Activated CD4-positive, alpha-beta T cell treated with anti-CD3 and anti-CD28 coated beads, Interleukin-2, amount 10 ng/mL, durations not matched to agents 7 days and 5 days (primary cell): ENCODE measurements at regions not wholly inside any gene's neighbourhood (a gene's known extent, or its start where the extent isn't known, plus 50 kb on each side); places are given as distances from the start of the nearest gene placed in this dataset.
"Not testable (repeated sequence)": the region's sequence is repeated elsewhere in the genome, so short reads cannot be mapped to it uniquely, and the experiment has no call there.

Experiments
- CTCF ChIA-PET: fragments of 350-600 bp; sonication (Branson Sonifier 250); formaldehyde crosslinking; loops from one replicate; lab custom pipeline; 2021; ENCODE audit warnings: antibody characterized with exemption; lab: Charles Lee
- POLR2A ChIA-PET: fragments of 350-600 bp; sonication (Branson Sonifier 250); formaldehyde crosslinking; loops from one replicate; lab custom pipeline; 2021; ENCODE audit warnings: antibody characterized with exemption; lab: Charles Lee
- DNase-seq: peaks from one replicate; pipeline ENCODE4 v3.0.0-alpha.2; 2020
- H3K27ac Mint-ChIP-seq: one replicate; pipeline ENCODE4 v1.8.0; 2021; ENCODE audit warnings: mild to moderate bottlenecking, moderate library complexity, mixed read lengths
- H3K27me3 Mint-ChIP-seq: one replicate; pipeline ENCODE4 v1.8.0; 2021; ENCODE audit warnings: mixed read lengths
- H3K36me3 Mint-ChIP-seq: one replicate; pipeline ENCODE4 v1.8.0; 2021; ENCODE audit warnings: low read depth, mixed read lengths
- H3K4me1 Mint-ChIP-seq: one replicate; pipeline ENCODE4 v1.8.0; 2021; ENCODE audit warnings: mixed read lengths
- H3K4me3 Mint-ChIP-seq: one replicate; pipeline ENCODE4 v1.8.0; 2021; ENCODE audit warnings: mild to moderate bottlenecking, moderate library complexity, mixed read lengths
- H3K9me3 Mint-ChIP-seq: one replicate; pipeline ENCODE4 v1.8.0; 2021; ENCODE audit warnings: mixed read lengths

DNA sequence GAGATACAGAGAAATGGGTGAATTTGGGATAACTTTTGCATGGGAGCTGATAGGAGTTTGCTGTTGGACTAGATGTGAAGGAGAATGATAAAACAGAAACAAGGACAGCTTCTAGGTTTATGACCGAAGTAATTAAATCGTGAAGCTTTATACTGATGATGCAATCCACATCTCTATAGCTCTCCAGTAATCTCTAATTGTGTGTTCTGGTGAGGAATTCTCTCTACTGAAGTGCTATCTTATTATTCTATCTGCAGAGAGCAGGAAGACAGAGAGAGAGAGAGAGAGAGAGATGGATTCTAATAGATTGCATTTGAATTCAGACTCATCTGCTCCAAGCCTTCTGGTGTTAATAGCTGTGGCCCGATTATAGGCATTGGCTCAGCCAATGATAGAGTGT is 113.5 kb upstream of the FRMD4B start:
- no peak for DNase-seq
- CTCF ChIA-PET, result interaction anchor here (0.7 kb wide), 1 partner anchor 15 kb away, joined by 3 read pairs; no protein-coding TSS in a partner anchor
- Mint-ChIP-seq H3K36me3 (no peaks in the 10 kb centered on the region), H3K4me1 (no peaks in the 10 kb centered on the region), H3K27me3 (no peaks in the 10 kb centered on the region), H3K4me3 (no peak overlapping the region), H3K9me3 (no peaks in the 10 kb centered on the region), H3K27ac (no peak overlapping the region)
- POLR2A ChIA-PET, result no interaction called here

DNA sequence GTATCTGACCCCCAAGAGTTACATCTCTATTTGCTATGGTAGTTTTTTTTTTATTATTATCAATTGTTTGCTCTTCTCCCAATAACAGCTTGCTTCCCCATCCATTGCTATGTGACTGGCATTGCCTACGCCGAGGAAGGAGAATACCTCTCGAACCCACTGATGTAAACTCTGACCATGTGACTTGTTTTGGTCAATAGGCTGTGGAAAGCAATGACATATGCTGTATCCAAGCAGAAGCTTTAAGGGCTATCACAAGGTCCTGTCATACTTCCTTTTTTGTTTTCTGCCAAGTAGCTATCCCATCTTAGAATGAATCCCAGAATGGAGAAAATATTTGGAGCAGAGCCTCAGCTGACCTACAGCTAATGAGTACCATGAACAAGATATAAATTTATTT is 111.0 kb upstream of the FRMD4B start:
- H3K4me3 Mint-ChIP-seq, result no peak overlapping the region
- H3K27ac Mint-ChIP-seq, result no peak overlapping the region
- peaks cover 2% of the 10 kb centered on the region for H3K27me3 Mint-ChIP-seq
- ChIA-PET CTCF (no interaction called here), POLR2A (no interaction called here)
- H3K4me1 Mint-ChIP-seq, result no peaks in the 10 kb centered on the region
- no peaks in the 10 kb centered on the region for H3K9me3 Mint-ChIP-seq
- H3K36me3 Mint-ChIP-seq, result no peaks in the 10 kb centered on the region
- DNase-seq, result no peak

DNA sequence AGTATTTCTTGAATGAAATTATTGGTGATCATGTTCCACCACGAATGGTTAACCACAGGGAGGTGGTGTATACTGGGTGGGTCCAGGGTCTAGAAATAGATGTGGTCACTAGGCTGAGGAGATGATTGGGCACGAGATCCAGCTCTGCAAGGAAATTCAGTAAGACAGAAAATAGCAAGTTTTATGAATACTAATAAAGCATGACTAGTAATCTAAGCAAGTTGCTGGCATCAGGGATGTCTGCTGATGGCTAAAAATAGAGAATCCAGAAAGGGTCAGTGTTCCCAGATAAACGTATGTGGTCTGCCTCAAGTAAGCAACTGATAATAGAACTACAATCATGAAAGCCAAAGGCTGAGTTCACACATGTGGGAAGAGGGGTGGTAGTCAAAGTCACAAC is 108.3 kb upstream of the FRMD4B start:
- Mint-ChIP-seq H3K27ac (no peak overlapping the region), H3K4me1 (no peaks in the 10 kb centered on the region), H3K36me3 (no peaks in the 10 kb centered on the region), H3K27me3 (peaks cover 9% of the 10 kb centered on the region), H3K9me3 (no peaks in the 10 kb centered on the region), H3K4me3 (no peak overlapping the region)
- no peak for DNase-seq
- ChIA-PET POLR2A (no interaction called here), CTCF (no interaction called here)

DNA sequence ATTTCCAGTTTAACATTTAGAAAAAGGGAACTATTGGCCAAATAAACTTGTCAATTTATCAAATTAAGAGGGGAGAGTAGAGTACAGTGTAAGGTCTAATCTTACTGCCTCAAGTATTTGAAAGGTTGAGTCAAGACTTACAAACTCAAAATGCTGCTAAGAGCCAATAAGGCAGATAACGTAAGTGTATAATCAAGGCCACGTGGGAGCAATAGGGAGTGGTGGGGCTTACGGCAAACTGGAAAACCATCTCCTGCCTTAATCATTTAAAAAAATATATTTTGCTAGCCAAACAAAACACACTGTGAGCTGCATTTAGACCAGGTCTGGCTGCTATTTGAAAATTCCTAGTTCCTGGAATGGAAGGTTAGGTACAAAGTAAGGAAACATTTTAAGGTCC is 107.3 kb upstream of the FRMD4B start:
- DNase-seq, result no peak
- ChIA-PET CTCF (no interaction called here), POLR2A (no interaction called here)
- Mint-ChIP-seq H3K9me3 (no peaks in the 10 kb centered on the region), H3K4me3 (no peak overlapping the region), H3K36me3 (no peaks in the 10 kb centered on the region), H3K27me3 (peaks cover 9% of the 10 kb centered on the region), H3K27ac (no peak overlapping the region), H3K4me1 (no peaks in the 10 kb centered on the region)

DNA sequence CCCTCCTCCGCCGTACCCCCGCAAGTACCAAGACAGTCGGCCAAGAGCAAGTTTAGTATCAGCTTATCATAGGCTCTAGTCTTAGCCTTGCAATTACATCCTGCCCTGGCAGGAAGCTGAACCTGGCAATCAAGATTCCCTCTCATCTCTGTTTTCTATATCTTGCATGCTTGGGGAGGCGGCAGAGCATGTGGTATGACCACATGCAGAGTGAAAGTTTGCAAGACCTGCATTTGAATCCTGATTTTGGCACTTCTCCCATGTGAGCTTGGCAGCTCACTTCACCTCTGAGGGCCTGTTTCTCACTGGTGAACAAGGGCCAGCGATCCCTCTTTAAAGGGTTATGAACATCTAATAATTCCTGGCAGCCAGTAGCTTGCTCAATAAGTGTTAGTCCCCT is 106.1 kb upstream of the FRMD4B start:
- H3K27ac Mint-ChIP-seq, result no peak overlapping the region
- no peaks in the 10 kb centered on the region for H3K9me3 Mint-ChIP-seq
- H3K27me3 Mint-ChIP-seq, result peaks cover 9% of the 10 kb centered on the region
- no peaks in the 10 kb centered on the region for H3K4me1 Mint-ChIP-seq
- ChIA-PET POLR2A (no interaction called here), CTCF (no interaction called here)
- H3K4me3 Mint-ChIP-seq, result no peak overlapping the region
- no peak for DNase-seq
- H3K36me3 Mint-ChIP-seq, result no peaks in the 10 kb centered on the region

DNA sequence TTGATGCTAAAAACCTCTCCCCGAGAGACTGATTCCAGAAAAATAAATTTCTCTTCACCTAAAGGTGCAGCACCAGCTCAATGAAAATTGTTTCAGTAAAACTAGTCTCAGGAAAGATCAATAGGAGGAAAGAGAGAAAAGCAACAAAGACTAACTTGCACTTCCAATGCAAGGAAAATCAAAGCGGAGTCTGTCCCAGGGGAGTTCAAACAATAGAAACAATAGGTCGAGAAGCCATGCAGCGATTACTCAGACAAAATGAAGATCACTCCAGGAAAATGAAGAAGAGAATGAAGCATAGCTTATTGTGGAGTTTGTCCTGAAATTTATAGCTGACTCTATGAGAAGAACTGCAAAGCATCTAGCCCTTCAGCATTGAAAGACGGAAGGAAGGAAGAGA is 105.1 kb upstream of the FRMD4B start:
- Mint-ChIP-seq H3K4me3 (no peak overlapping the region), H3K27ac (no peak overlapping the region), H3K4me1 (no peaks in the 10 kb centered on the region), H3K36me3 (no peaks in the 10 kb centered on the region), H3K27me3 (peaks cover 9% of the 10 kb centered on the region), H3K9me3 (no peaks in the 10 kb centered on the region)
- no peak for DNase-seq
- CTCF ChIA-PET, result interaction anchor here (1.8 kb wide), 1 partner anchor 9 kb away, joined by 3 read pairs; no protein-coding TSS in a partner anchor
- POLR2A ChIA-PET, result no interaction called here

DNA sequence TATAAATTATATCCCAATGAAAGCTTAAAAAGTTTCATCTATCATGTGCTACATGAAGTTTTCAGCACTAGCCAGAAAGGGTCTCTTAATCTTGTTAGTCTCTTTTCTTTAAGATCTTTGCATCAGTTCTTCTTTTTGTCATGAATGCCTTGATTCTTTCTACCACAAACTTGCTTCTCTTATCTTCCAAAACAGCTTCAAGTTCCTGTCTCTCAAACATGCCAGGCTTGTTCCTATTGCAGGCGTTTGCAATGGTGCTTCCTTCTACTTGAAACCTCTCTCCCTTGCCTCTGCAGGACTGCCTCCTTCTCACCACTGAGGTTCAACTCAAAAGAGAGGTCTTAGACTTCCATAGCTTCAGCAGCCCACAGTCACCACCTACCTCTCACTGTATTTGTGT is 104.3 kb upstream of the FRMD4B start:
- Mint-ChIP-seq H3K4me1 (no peaks in the 10 kb centered on the region), H3K27ac (no peak overlapping the region), H3K4me3 (no peak overlapping the region), H3K9me3 (no peaks in the 10 kb centered on the region), H3K27me3 (peaks cover 9% of the 10 kb centered on the region), H3K36me3 (no peaks in the 10 kb centered on the region)
- no peak for DNase-seq
- CTCF ChIA-PET, result interaction anchor here (1.8 kb wide), 1 partner anchor 8 kb away, joined by 3 read pairs; no protein-coding TSS in a partner anchor
- POLR2A ChIA-PET, result no interaction called here

DNA sequence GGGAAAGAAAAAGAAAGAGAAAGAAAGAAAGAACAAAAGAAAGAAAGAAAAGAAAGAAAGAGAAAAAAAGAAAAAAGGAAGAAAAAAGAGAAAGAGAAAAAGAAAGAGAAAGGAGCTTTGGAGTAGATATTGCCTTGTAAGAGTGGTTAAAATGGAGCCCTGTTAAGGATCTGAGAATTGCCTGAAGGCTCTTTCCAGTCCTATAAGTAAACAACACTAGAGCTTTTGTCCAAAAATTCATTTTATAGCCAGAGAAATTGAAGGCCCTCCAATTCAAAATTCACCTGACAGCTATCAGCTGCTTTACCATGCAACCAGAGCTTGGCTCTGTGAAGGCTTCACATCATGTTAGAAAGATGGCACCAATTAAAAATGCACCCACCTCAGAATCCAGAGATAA is 102.1 kb upstream of the FRMD4B start:
- peaks cover 11% of the 10 kb centered on the region for H3K27me3 Mint-ChIP-seq
- no peak overlapping the region for H3K4me3 Mint-ChIP-seq
- H3K27ac Mint-ChIP-seq, result no peak overlapping the region
- no peak for DNase-seq
- H3K4me1 Mint-ChIP-seq, result no peaks in the 10 kb centered on the region
- no peaks in the 10 kb centered on the region for H3K36me3 Mint-ChIP-seq
- H3K9me3 Mint-ChIP-seq, result no peaks in the 10 kb centered on the region
- ChIA-PET CTCF (no interaction called here), POLR2A (no interaction called here)

DNA sequence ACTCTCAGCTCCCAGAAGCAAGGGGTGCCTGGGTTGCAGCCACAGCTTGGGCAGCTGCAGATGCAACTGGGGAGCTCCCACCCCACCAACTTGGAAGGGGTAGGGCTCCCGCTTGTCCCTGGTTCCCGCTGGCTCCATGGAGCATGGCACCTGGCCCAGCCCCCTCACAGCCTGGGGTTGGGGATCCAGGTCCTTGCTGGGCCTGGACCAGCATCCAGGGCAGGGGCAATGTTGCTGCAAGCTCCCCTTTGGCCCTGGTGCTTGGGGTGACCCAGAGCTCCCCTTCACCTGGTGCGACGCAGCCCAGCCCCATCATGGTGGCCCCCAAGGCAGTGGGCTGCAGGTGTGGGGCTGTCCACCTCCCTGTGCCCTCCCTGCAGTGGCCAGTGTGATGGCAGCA is 99.6 kb upstream of the FRMD4B start:
- DNase-seq, result no peak
- Mint-ChIP-seq H3K36me3 (no peaks in the 10 kb centered on the region), H3K4me1 (no peaks in the 10 kb centered on the region), H3K9me3 (no peaks in the 10 kb centered on the region), H3K4me3 (no peak overlapping the region), H3K27me3 (peaks cover 1% of the 10 kb centered on the region), H3K27ac (no peak overlapping the region)
- ChIA-PET POLR2A (no interaction called here), CTCF (no interaction called here)

DNA sequence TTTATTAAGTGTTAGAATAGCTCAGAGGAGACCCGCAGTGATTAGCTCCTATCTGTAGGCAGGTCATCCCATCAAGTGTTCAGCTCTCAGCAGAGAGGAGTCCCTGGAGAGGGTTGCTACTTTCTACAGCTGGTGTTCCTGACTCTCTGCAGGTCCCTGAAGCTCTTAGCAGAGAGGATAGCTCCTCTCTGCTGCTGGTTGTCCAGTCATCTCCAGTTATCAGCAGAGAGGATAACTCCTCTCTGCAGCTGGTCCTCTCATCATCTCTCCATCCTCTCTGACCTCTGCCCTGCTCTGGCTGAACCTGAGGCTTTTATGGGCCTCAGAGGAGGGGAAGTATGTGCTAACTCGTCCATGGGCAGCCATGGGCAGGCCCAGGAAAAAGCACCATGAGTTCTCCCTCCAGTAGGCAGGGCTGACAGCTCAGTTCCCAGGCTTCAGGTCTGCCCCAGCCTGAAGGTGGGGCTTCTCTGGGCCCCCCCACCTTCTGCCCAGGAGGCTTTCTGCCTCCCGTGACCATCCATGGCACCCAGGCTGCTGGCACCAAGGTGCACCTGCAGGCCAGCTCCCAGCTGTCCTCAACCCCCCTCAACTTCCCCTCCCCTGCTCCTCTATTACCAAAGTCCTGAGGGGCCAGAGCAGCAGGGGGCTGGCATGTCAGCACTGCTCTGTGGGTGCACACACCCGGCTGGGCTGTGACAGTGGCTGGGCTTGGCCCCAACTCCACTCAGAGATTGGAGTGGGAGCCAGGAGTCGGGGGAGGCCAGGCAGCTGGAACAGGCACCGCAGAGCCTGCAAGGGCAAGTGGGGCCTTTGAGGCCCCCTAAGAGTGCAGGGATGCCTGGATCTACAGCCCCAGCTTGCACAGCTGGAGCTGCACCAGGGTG is 98.9 kb upstream of the FRMD4B start:
- H3K27ac Mint-ChIP-seq, result no peak overlapping the region
- H3K4me1 Mint-ChIP-seq, result no peaks in the 10 kb centered on the region
- H3K9me3 Mint-ChIP-seq, result no peaks in the 10 kb centered on the region
- no peak for DNase-seq
- H3K36me3 Mint-ChIP-seq, result no peaks in the 10 kb centered on the region
- ChIA-PET POLR2A (no interaction called here), CTCF (no interaction called here)
- no peak overlapping the region for H3K4me3 Mint-ChIP-seq
- H3K27me3 Mint-ChIP-seq, result peaks cover 1% of the 10 kb centered on the region

DNA sequence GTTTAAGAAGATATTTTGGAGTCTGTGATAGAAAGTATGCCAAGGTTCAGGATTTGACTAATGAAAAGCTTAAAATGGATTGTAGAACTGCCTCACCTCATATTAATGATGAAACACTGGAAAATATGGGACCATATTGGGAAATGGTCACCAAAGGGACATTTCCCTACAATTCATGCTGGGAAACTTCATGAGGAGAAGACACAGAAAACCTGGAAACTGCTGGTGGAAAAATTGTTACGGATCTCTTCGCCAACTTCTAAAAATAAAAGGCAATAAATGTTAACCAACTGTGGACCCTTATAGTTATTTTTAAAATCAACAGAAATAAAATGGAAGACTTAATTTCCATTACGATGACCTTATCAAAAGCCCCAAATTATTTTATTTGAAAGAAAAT is 97.6 kb upstream of the FRMD4B start:
- Mint-ChIP-seq H3K27ac (no peak overlapping the region), H3K27me3 (peaks cover 1% of the 10 kb centered on the region), H3K4me1 (no peaks in the 10 kb centered on the region), H3K36me3 (no peaks in the 10 kb centered on the region), H3K4me3 (no peak overlapping the region), H3K9me3 (no peaks in the 10 kb centered on the region)
- POLR2A ChIA-PET, result no interaction called here
- CTCF ChIA-PET, result no interaction called here
- no peak for DNase-seq

DNA sequence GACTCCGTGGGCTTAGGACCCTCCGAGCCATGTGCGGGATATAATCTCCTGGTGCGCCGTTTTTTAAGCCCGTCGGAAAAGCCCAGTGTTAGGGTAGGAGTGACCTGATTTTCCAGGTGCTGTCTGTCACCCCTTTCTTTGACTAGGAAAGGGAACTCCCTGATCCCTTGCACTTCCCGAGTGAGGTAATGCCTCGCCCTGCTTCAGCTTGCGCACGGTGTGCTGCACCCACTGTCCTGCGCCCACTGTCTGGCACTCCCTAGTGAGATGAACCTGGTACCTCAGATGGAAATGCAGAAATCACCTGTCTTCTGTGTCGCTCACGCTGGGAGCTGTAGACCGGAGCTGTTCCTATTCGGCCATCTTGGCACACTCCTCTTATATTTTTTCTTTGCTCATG is 95.1 kb upstream of the FRMD4B start:
- POLR2A ChIA-PET, DNase-seq, H3K4me1 Mint-ChIP-seq, H3K27ac Mint-ChIP-seq, H3K9me3 Mint-ChIP-seq, CTCF ChIA-PET, H3K27me3 Mint-ChIP-seq, H3K36me3 Mint-ChIP-seq, H3K4me3 Mint-ChIP-seq: not testable (repeated sequence)

DNA sequence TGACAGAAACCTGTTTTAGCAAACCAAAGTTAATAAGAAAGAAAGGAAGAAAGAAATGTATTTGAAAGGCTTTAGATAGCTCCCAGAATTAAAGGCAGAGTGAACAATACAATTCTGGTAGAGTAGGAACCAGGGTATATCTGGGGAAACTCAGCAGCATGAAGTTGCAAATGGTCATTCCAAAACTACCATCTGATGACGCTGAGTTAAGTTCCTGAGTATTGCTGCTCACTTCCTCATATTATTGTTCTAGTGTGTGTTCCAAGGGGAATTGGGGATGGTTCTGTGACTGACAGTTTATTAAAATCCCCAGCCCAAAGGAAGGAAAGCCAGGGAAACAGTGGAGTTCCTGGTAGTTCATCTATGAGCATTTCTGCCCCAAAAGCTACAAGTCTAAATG is 88.3 kb upstream of the FRMD4B start:
- H3K27me3 Mint-ChIP-seq, result peaks cover 1% of the 10 kb centered on the region
- no peak overlapping the region for H3K4me3 Mint-ChIP-seq
- no peaks in the 10 kb centered on the region for H3K36me3 Mint-ChIP-seq
- peaks cover 3% of the 10 kb centered on the region for H3K9me3 Mint-ChIP-seq
- no peak for DNase-seq
- ChIA-PET CTCF (no interaction called here), POLR2A (no interaction called here)
- no peaks in the 10 kb centered on the region for H3K4me1 Mint-ChIP-seq
- no peak overlapping the region for H3K27ac Mint-ChIP-seq

DNA sequence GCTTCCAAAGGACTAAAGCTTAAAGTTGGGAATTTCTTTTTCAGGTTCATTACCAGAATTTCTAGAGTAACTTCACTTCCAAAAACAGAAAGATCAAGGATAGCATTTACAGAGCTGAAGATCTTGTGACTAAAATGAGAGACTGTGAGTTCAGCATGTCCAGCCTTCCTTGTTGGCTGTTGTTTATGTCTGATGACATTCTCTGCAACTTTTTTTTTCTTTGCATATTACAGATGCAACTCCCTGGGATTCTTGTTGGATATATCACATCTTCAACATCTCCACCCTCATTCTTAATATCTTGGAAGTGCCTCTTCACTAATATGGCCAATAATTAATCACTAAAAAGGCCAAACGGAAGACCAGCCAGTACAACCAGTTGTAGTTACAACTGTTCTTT is 86.2 kb upstream of the FRMD4B start:
- Mint-ChIP-seq H3K9me3 (peaks cover 3% of the 10 kb centered on the region), H3K27ac (no peak overlapping the region), H3K4me1 (no peaks in the 10 kb centered on the region), H3K27me3 (peaks cover 5% of the 10 kb centered on the region), H3K4me3 (no peak overlapping the region), H3K36me3 (no peaks in the 10 kb centered on the region)
- ChIA-PET CTCF (interaction anchor here (0.6 kb wide), 1 partner anchor 184 kb away, joined by 3 read pairs; no protein-coding TSS in a partner anchor), POLR2A (no interaction called here)
- DNase-seq, result no peak
